CD4-positive, alpha-beta T cell (primary cell): ENCODE measurements at regions not wholly inside any gene's neighbourhood (a gene's known extent, or its start where the extent isn't known, plus 50 kb on each side); places are given as distances from the start of the nearest gene placed in this dataset.

Experiments used
- ATAC-seq: fragments of 200-7000 bp; cut with Tn5 transposase; one replicate; pipeline ENCODE4 v1.10.0; 2022; ENCODE audit warnings: mild to moderate bottlenecking; ENCODE audit not compliant: poor library complexity
- CTCF ChIA-PET: fragments of 350-600 bp; sonication (Branson Sonifier 250); formaldehyde crosslinking; loops from one replicate; lab custom pipeline; 2021; ENCODE audit warnings: antibody characterized with exemption, inconsistent platforms; lab: Charles Lee
- POLR2A ChIA-PET: fragments of 350-600 bp; sonication (Branson Sonifier 250); formaldehyde crosslinking; loops from one replicate; lab custom pipeline; 2021; ENCODE audit warnings: antibody characterized with exemption, inconsistent platforms; lab: Charles Lee
- DNase-seq, 14 experiments: peaks; one replicate each; pipeline ENCODE4 v3.0.0-alpha.2; 2013 to 2020; ENCODE audit warnings: mixed read lengths in 2 of 14
- H3K27ac ChIP-seq, 2 donors: one replicate each; pipeline versions ENCODE4 v1.5.1 to v1.7.0; 2013; ENCODE audit warnings: low read length in 2 of 2, low read depth in 1 of 2, mild to moderate bottlenecking in 1 of 2
- H3K27me3 ChIP-seq, 2 experiments: 1 replicate in 1 of 2; 2 replicates in 1 of 2; pipeline versions ENCODE4 v1.6.1 to v1.7.0; 2013; ENCODE audit warnings: low read length in 2 of 2, control low read depth in 1 of 2, mild to moderate bottlenecking in 1 of 2, moderate library complexity in 1 of 2; ENCODE audit not compliant: insufficient read depth in 2 of 2, control insufficient read depth in 1 of 2
- H3K36me3 ChIP-seq: one replicate; pipeline ENCODE4 v1.6.1; 2013; ENCODE audit warnings: low read length, control low read depth; ENCODE audit not compliant: insufficient read depth
- H3K4me1 ChIP-seq: one replicate; pipeline ENCODE4 v1.6.1; 2013; ENCODE audit warnings: low read length, control low read depth; ENCODE audit not compliant: insufficient read depth
- H3K4me3 ChIP-seq: one replicate; pipeline ENCODE4 v1.5.1; 2013; ENCODE audit warnings: mild to moderate bottlenecking, low read length, moderate library complexity
- H3K9me3 ChIP-seq, 2 experiments: 1 replicate in 1 of 2; 2 replicates in 1 of 2; pipeline versions ENCODE4 v1.6.1 to v1.7.0; 2013; ENCODE audit warnings: low read length in 2 of 2, mild to moderate bottlenecking in 2 of 2, control low read depth in 1 of 2, moderate library complexity in 1 of 2; ENCODE audit not compliant: control insufficient read depth in 1 of 2, insufficient read depth in 1 of 2
- H3K27ac Mint-ChIP-seq: one replicate; pipeline ENCODE4 v1.8.0; 2020; ENCODE audit warnings: mixed read lengths
- H3K27me3 Mint-ChIP-seq: one replicate; pipeline ENCODE4 v1.8.0; 2021; ENCODE audit warnings: mixed read lengths
- H3K36me3 Mint-ChIP-seq: one replicate; pipeline ENCODE4 v1.8.0; 2021; ENCODE audit warnings: low read depth, mixed read lengths
- H3K4me1 Mint-ChIP-seq: one replicate; pipeline ENCODE4 v1.8.0; 2021; ENCODE audit warnings: low read depth, mixed read lengths
- H3K4me3 Mint-ChIP-seq: one replicate; pipeline ENCODE4 v1.8.0; 2020; ENCODE audit warnings: mild to moderate bottlenecking, mixed read lengths
- H3K9me3 Mint-ChIP-seq: one replicate; pipeline ENCODE4 v1.8.0; 2020; ENCODE audit warnings: mixed read lengths
- CTCF ChIP-seq: fragments of 200-600 bp; IDR thresholded peaks from one replicate; pipeline ENCODE4 v1.8.0; 2022; ENCODE audit warnings: antibody characterized with exemption, mild to moderate bottlenecking
- intact Hi-C, 2 experiments: fragments of 100-400 bp; cut with DNase I in 1 of 2; cut with micrococcal nuclease in 1 of 2; formaldehyde crosslinking; loops; one replicate each; pipeline versions ENCODE4 v1.15.1 to v1.9.0; 2023 to 2025; cut with DNase I, micrococcal nuclease

- no peaks in the 10 kb centered on the region for H3K27me3 ChIP-seq
- Mint-ChIP-seq H3K36me3 (no peaks in the 10 kb centered on the region), H3K9me3 (no peaks in the 10 kb centered on the region), H3K27me3 (no peaks in the 10 kb centered on the region), H3K27ac (no peak overlapping the region), H3K4me3 (no peak overlapping the region), H3K4me1 (no peaks in the 10 kb centered on the region)
- ChIA-PET CTCF (no interaction called here), POLR2A (no interaction called here)
- DNase-seq (no peak), ATAC-seq (no peak)
- no peaks in the 10 kb centered on the region for H3K36me3 ChIP-seq
- H3K4me3 ChIP-seq: no peak overlapping the region
- no peaks in the 10 kb centered on the region for H3K4me1 ChIP-seq
- no peak for TF ChIP-seq CTCF
- H3K9me3 ChIP-seq: no peaks in the 10 kb centered on the region
- intact Hi-C loops: no loop called here
- no peak overlapping the region for H3K27ac ChIP-seq
Observed at GRCh38 chr3:194832346-194833104, 146.8 kb downstream of the FAM43A start.

GRCh38 chr3:194833114-194833910 lies 147.6 kb downstream of the FAM43A start:
- ChIA-PET POLR2A (no interaction called here), CTCF (no interaction called here)
- intact Hi-C loops: no loop called here
- H3K27ac ChIP-seq: no peak overlapping the region
- no peaks in the 10 kb centered on the region for H3K4me1 Mint-ChIP-seq
- no peaks in the 10 kb centered on the region for H3K27me3 ChIP-seq
- no peaks in the 10 kb centered on the region for H3K9me3 Mint-ChIP-seq
- H3K4me3 ChIP-seq: no peak overlapping the region
- H3K36me3 Mint-ChIP-seq: no peaks in the 10 kb centered on the region
- H3K36me3 ChIP-seq: no peaks in the 10 kb centered on the region
- no peaks in the 10 kb centered on the region for H3K4me1 ChIP-seq
- no peak for TF ChIP-seq CTCF
- no peak overlapping the region for H3K27ac Mint-ChIP-seq
- ATAC-seq (no peak), DNase-seq (no peak)
- no peak overlapping the region for H3K4me3 Mint-ChIP-seq
- no peaks in the 10 kb centered on the region for H3K27me3 Mint-ChIP-seq
- no peaks in the 10 kb centered on the region for H3K9me3 ChIP-seq

GRCh38 chr3:194836661-194837060 lies 151.0 kb downstream of the FAM43A start:
- DNase-seq (no peak), ATAC-seq (no peak)
- TF ChIP-seq CTCF: no peak
- Mint-ChIP-seq H3K27me3 (no peaks in the 10 kb centered on the region), H3K36me3 (no peaks in the 10 kb centered on the region), H3K4me1 (no peaks in the 10 kb centered on the region), H3K9me3 (no peaks in the 10 kb centered on the region), H3K4me3 (no peak overlapping the region), H3K27ac (no peak overlapping the region)
- ChIA-PET POLR2A (no interaction called here), CTCF (no interaction called here)
- H3K4me1 ChIP-seq: no peaks in the 10 kb centered on the region
- H3K4me3 ChIP-seq: no peak overlapping the region
- intact Hi-C loops: no loop called here
- H3K27ac ChIP-seq: no peak overlapping the region
- H3K9me3 ChIP-seq: no peaks in the 10 kb centered on the region
- no peaks in the 10 kb centered on the region for H3K27me3 ChIP-seq
- no peaks in the 10 kb centered on the region for H3K36me3 ChIP-seq
